GM12873 (cell line): ENCODE measurements at regions not wholly inside any gene's neighbourhood (a gene's known extent, or its start where the extent isn't known, plus 50 kb on each side); places are given as distances from the start of the nearest gene placed in this dataset.

ENCODE experiments used
- TF ChIP-seq, protein P1 (sequence below): IDR thresholded peaks from 2 replicates; pipeline ENCODE4 v1.5.1; 2012; ENCODE audit warnings: low read depth, mild to moderate bottlenecking, moderate library complexity, low read length, control low read depth; ENCODE audit not compliant: insufficient read depth; ENCODE audit errors: missing control alignments

DNA sequence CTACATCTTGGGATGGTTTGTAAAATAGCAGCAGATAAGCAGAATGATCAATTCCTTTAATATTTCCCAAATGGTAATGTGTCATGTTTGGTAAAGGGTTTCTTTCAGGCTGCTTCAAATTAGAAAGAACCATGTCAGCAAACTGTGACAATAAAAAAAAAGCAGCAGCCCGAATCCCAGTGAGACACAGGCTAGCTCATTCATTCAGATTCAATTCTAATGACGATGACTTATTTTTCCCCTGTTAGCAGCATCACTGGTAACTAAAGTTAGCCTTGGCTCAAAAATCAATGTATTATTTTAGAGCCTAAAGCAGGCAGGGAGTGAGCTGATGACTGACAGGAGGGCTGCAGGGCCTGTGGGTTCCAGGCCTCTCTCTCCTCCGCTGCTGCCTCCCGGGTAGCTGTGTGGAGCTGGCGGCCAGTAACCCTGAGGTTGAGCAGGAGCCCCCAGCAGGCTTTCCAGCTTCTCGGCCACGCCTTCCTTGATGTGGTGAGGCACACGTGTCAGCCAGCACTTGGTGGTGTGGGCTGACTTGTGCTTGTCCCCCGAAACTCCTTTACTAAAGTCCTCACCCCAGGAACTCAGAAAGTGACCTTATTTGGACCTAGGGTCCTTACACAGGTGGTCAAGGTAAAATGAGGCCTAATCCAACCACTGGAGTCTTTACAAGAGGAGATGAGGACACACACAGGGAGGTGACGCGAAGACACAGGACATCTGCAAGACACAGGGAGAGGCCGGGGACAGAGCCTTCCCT lies 120.5 kb upstream of the HS6ST1 start:
- TF ChIP-seq, protein P1, sequence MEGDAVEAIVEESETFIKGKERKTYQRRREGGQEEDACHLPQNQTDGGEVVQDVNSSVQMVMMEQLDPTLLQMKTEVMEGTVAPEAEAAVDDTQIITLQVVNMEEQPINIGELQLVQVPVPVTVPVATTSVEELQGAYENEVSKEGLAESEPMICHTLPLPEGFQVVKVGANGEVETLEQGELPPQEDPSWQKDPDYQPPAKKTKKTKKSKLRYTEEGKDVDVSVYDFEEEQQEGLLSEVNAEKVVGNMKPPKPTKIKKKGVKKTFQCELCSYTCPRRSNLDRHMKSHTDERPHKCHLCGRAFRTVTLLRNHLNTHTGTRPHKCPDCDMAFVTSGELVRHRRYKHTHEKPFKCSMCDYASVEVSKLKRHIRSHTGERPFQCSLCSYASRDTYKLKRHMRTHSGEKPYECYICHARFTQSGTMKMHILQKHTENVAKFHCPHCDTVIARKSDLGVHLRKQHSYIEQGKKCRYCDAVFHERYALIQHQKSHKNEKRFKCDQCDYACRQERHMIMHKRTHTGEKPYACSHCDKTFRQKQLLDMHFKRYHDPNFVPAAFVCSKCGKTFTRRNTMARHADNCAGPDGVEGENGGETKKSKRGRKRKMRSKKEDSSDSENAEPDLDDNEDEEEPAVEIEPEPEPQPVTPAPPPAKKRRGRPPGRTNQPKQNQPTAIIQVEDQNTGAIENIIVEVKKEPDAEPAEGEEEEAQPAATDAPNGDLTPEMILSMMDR = no peak

DNA sequence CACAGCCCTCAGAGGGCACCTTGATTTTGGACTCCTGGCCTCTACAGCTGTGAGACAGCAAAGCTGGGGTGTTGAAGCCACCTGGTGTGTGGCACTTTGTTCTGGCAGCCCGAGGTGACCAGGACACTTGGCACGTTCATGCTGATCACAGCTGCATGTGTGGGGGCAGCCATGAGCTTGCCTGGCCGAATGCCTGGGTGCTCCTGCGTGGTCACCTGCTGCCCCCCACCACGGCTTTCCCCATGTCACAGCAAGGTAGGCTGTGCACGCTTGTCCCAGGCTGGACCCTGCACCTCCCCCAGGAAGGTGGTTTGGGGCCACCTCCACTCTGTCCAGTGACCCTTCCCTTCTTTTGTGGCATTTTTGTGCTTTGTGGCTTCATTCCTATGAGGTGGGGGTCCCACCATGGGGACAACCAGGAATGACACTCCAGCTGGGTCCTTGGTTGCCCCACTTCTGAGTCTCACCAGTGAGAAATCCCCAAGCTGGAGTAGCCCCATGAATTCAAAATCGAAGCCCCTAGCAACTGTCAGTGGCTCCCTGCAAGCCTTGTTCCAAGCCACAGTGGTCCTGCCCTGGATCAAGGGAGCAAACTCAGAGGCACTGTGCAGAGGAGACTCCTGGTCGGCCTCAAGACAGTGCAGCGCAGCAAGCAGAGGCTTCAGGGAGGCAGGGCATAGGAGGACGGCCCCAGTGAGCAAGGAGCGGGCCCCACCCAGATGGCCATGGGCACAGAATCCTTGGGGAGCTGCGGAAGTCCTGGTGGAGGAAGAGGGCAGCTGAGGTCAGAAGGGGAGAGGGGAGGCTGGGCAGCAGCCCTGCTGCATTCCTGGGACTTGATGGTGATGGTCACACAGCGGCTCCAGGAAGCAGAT lies 121.4 kb upstream of the HS6ST1 start:
- TF ChIP-seq, protein P1 = no peak

DNA sequence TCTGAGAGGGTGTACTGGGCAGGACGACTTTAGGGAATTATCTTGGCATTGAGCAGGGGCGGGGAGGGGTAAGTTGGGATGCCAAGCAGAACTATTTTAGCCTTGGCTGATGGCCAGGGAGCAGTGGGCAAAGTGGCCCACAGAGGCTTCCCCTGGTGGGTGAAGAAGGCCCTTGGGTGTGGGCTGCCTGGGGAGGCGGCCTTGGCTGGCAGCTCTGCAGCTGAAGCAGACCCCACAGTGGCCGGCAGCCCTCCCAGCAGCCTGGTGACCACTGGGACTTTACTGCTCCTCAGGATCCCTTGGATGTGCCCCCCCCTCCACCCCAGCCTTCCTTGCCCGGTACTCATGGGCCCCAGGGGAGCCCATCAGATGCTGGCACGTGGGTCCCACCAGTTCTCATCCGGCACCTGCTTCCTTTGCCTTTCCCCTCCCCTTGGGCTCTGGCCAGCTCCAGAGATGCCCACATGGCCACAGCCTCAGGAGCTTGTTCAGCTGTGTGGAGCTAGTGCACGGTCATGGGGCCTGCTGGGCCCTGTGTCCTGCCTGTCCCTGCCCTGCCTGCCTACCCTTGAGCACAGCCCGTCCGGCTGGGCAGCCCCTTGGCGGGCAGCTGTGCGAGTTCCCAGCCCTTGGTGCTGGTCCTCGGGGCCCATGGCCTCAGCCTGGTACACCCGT lies 122.1 kb upstream of the HS6ST1 start:
- TF ChIP-seq, protein P1 = no peak

DNA sequence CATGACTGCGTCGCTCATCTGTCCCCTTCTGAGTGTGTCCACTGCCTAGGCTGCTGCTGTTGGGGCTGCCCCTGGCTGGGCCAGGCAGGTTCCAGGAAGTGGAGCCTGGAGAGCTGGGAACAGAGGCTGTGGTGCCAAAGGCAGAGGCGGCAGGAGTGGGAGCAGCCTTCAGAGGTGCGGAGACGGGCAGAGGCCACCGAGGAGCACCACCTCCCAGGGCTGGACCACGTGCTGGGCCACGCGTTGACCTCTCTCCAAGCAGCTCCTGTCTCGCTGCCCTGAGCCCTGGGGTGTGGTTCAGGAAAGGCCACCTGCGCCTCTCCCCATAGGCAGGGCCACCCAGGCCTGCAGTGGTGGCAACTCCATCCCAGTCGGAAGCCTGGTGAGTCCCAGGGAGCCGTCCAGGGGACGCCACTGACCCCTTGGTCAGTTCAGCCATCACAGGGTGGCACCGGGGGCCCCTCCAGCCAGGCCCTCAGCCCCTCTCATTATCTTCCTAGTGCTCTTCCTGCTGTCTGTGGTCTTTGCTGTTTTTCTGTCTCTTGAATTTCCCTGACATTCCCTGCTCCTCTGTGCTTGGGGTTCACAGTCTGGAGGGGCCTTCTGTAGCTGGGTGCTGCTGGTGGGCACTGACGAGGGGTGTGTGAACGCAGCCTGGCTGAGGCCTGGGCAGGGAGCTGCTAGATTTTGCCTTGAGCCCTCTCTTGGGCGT lies 122.8 kb upstream of the HS6ST1 start:
- TF ChIP-seq, protein P1 = no peak

DNA sequence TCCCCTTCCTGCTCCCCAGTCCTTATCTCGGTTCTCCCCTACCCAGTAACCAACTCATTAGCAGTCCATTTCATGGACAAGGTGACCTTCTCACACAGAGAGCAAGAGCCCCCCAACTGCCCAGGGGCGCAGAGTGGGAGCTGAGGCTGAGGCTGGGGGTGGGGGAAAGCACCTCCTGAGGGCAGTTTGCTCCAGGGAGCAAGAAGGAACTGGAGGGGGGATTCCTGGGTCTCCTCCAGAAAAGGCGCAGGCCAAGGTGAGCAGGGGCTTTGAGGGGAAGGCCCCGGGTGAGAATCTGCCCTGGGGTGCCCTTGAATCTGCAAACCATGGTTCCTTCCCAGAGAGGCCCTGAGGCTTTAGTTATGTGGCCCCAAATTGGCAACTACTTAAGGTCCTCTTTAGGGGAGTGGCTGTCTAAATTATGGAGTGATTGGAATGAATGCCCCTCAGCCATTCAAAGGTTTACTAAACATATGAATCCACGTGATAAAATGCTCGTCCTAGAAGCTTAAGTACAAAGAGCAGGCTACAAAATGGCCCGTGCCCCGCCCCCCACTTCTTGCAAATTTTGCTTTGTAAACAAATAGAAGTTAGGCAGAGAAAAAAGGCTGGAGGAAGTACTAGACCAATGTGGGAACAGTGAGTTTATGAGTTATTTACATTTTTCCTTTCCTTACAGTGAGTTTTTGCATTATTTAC lies 123.5 kb upstream of the HS6ST1 start:
- TF ChIP-seq, protein P1 = no peak

DNA sequence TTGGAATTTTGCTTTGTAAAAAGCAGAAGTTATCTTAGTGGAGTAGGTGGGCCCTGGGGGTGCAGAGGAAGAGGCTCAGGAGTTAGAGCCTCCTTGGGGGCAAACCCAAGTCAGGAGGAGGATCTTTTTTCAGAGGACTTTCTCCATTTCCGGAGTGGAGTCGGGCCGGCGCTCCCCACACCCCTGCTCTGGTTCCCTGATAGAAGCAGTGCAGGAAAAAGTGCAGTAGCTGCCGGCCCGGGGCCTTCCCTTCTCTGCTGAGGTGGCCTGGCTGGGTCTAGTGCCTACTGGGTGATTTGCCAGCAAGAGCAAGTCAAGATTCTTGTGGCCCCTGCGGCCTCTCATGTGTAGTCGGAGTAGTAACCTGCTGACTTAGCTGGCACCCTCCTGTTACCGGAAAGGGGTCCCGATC lies 124.2 kb upstream of the HS6ST1 start:
- TF ChIP-seq, protein P1 = no peak
